Aorta (tissue), 5 donors: ENCODE measurements at regions not wholly inside any gene's neighbourhood (a gene's known extent, or its start where the extent isn't known, plus 50 kb on each side); places are given as distances from the start of the nearest gene placed in this dataset.

Source experiments
- ATAC-seq: fragments of 200-7000 bp; cut with Tn5 transposase; one replicate; pipeline ENCODE4 v1.9.1; 2022; ENCODE audit warnings: moderate library complexity; ENCODE audit not compliant: low FRiP score
- DNase-seq, 2 donors: peaks; one replicate each; pipeline ENCODE4 v3.0.0-alpha.2; 2020
- H3K27ac ChIP-seq, 2 donors: one replicate each; pipeline ENCODE4 v1.5.1; 2013; ENCODE audit warnings: low read length in 2 of 2, mild to moderate bottlenecking in 2 of 2, moderate library complexity in 2 of 2, control low read depth in 1 of 2, inconsistent platforms in 1 of 2, low read depth in 1 of 2
- H3K27me3 ChIP-seq, 2 donors: one replicate each; pipeline ENCODE4 v1.6.1; 2013; ENCODE audit warnings: control low read depth in 1 of 2, low read length in 1 of 2, mild to moderate bottlenecking in 1 of 2, moderate library complexity in 1 of 2; ENCODE audit not compliant: insufficient read depth in 2 of 2, control insufficient read depth in 1 of 2
- H3K36me3 ChIP-seq, 2 donors: one replicate each; pipeline ENCODE4 v1.6.1; 2013; ENCODE audit warnings: control low read depth in 1 of 2, low read length in 1 of 2, mild to moderate bottlenecking in 1 of 2; ENCODE audit not compliant: insufficient read depth in 2 of 2, control insufficient read depth in 1 of 2
- H3K4me1 ChIP-seq, 2 donors: one replicate each; pipeline ENCODE4 v1.6.1; 2013; ENCODE audit warnings: low read length in 2 of 2, control low read depth in 1 of 2, mild to moderate bottlenecking in 1 of 2, moderate library complexity in 1 of 2; ENCODE audit not compliant: insufficient read depth in 2 of 2, control insufficient read depth in 1 of 2
- H3K4me3 ChIP-seq, 2 donors: one replicate each; pipeline ENCODE4 v1.5.1; 2013; ENCODE audit warnings: low read length in 2 of 2, control low read depth in 1 of 2, mild to moderate bottlenecking in 1 of 2
- H3K9me3 ChIP-seq: one replicate; pipeline ENCODE4 v1.6.1; 2013; ENCODE audit warnings: mild to moderate bottlenecking, low read length; ENCODE audit not compliant: control insufficient read depth
- whole genome bisulfite sequencing, 2 donors: extraction: QIAGEN DNeasy Blood & Tissue Kit; methylation state at CpG; one replicate each; pipeline ENCODE4 v1.1.7; 2013; 5-methylcytosine and 5-hydroxymethylcytosine counted together
- intact Hi-C, 2 donors: fragments of 100-400 bp; cut with DNase I; formaldehyde crosslinking; loops; one replicate each; pipeline versions ENCODE4 v1.14.2 to v1.15.0; 2022
- donor health status: healthy with polysubstance abuse.
- donor health status: Bipolar disorder and iron deficiency.
- donor health status: DM: no; HTN: no; CAD: no.
- donor health status: DM: no; HTN: no; CAD: no.
- donor health status: DM: yes; HTN: yes; CAD: no.

DNA sequence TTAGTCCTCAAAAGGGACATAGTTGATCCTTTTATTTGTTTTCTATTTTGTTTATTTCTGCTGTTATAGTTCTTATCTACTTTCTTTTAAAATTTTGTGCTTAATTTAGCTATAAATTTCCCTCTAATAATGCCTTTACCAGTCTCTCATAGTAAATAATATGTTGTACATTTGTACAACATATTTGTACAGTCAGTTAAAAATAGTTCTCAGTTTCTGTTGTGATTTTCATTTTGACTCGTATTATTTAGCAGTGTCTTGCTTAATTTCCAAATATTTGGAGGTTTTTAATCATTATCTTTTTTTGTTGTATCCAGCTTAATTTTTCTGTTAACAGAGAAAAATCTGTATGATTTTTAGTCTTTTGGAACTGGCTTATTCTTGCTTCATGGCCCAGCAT is 443.6 kb upstream of the TRIB2 start:
- no peak overlapping the region for H3K27ac ChIP-seq
- 0 to 43% methylated on average over 1 of the region's 1 CpG for WGBS, 2 donors
- no peaks in the 10 kb centered on the region for H3K9me3 ChIP-seq
- no peak overlapping the region for H3K4me3 ChIP-seq
- intact Hi-C loops, result no loop called here
- ATAC-seq (no peak), DNase-seq (no peak)
- no peaks in the 10 kb centered on the region for H3K27me3 ChIP-seq
- no peaks in the 10 kb centered on the region for H3K36me3 ChIP-seq
- H3K4me1 ChIP-seq, result peaks cover 0 to 2% of the 10 kb centered on the region in 2 donors

DNA sequence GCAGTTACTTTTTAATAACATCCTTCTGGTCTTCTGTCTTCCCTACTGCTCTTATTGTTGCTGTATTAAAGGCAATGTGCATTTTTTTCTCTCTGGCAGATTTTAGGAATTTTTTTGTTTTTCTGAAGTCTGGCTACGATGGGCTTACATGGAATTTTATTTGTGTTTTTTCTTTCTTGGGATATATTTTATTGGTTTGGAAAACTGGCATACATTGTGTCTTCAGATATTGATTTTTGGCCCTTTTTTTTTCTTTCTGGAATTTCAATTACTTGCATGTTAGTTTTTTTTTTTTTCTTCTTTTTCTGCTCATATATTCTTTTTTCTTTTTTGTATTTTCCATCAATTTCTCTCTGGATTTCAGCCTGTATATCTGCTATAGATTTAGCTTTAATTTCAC is 442.1 kb upstream of the TRIB2 start:
- Histone ChIP-seq H3K9me3 (no peaks in the 10 kb centered on the region), H3K4me3 (no peak overlapping the region), H3K27me3 (no peaks in the 10 kb centered on the region), H3K27ac (no peak overlapping the region), H3K36me3 (no peaks in the 10 kb centered on the region), H3K4me1 (peaks cover 0 to 2% of the 10 kb centered on the region in 2 donors)
- ATAC-seq (no peak), DNase-seq (no peak)
- intact Hi-C loops, result no loop called here
- 94 to 98% methylated on average over 1 of the region's 1 CpG for WGBS, 2 donors

- no peaks in the 10 kb centered on the region for H3K36me3 ChIP-seq
- H3K27ac ChIP-seq, result no peak overlapping the region
- DNase-seq (no peak), ATAC-seq (no peak)
- 19 to 21% methylated on average over 7 of the region's 7 CpGs for WGBS, 2 donors
- no peak overlapping the region for H3K4me3 ChIP-seq
- H3K27me3 ChIP-seq, result no peaks in the 10 kb centered on the region
- intact Hi-C loops, result no loop called here
- H3K4me1 ChIP-seq, result peaks cover 0 to 2% of the 10 kb centered on the region in 2 donors
- H3K9me3 ChIP-seq, result no peaks in the 10 kb centered on the region
Measured at GRCh38 chr2:12277241-12278034, 439.3 kb upstream of the TRIB2 start.

DNA sequence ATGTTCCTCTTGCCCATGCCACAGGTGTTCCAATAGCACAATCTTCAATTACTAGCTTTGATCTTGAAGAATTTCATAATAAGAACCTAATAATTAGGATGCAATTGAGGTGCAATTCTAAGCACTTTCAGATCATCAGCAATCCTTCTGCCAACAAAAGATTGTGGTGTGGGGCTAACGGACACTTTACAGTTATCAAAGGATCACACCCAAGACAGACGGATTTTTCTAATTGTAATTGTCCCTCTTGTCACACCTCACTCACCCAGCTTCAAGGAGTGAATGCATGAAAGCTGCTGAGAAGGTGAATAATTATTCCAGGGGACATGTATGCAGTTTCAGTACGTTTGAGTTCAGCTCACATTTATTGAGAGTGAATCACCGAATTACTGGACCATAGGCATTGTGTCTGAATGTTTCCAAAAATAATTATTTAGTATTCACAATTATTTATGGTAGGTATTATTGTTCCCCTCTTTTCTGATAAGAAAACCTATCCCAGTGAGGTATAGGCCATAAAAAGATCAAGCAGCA is 438.5 kb upstream of the TRIB2 start:
- ATAC-seq (no peak), DNase-seq (no peak)
- H3K9me3 ChIP-seq, result no peaks in the 10 kb centered on the region
- WGBS, 2 donors, result 84 to 86% methylated on average over 4 of the region's 4 CpGs
- intact Hi-C loops, result no loop called here
- H3K27ac ChIP-seq, result no peak overlapping the region
- no peaks in the 10 kb centered on the region for H3K27me3 ChIP-seq
- H3K4me1 ChIP-seq, result peaks cover 0 to 2% of the 10 kb centered on the region in 2 donors
- H3K4me3 ChIP-seq, result no peak overlapping the region
- H3K36me3 ChIP-seq, result no peaks in the 10 kb centered on the region

- Histone ChIP-seq H3K27ac (no peak overlapping the region), H3K4me3 (no peak overlapping the region), H3K4me1 (no peaks in the 10 kb centered on the region), H3K27me3 (no peaks in the 10 kb centered on the region), H3K36me3 (no peaks in the 10 kb centered on the region), H3K9me3 (no peaks in the 10 kb centered on the region)
- DNase-seq (no peak), ATAC-seq (no peak)
- 84 to 89% methylated on average over 3 of the region's 3 CpGs for WGBS, 2 donors
- intact Hi-C loops, result no loop called here
Measured at GRCh38 chr2:12282780-12283695, 433.7 kb upstream of the TRIB2 start.

GRCh38 chr2:12284037-12284436 is 432.7 kb upstream of the TRIB2 start:
- no peak for ATAC-seq
- no peak overlapping the region for H3K4me3 ChIP-seq
- H3K27ac ChIP-seq, result no peak overlapping the region
- no peaks in the 10 kb centered on the region for H3K27me3 ChIP-seq
- WGBS, 2 donors, result 23 to 28% methylated on average over 5 of the region's 5 CpGs
- H3K36me3 ChIP-seq, result no peaks in the 10 kb centered on the region
- H3K4me1 ChIP-seq, result no peaks in the 10 kb centered on the region
- H3K9me3 ChIP-seq, result no peaks in the 10 kb centered on the region
- DNase-seq, result no peak
- intact Hi-C loops, result no loop called here

DNA sequence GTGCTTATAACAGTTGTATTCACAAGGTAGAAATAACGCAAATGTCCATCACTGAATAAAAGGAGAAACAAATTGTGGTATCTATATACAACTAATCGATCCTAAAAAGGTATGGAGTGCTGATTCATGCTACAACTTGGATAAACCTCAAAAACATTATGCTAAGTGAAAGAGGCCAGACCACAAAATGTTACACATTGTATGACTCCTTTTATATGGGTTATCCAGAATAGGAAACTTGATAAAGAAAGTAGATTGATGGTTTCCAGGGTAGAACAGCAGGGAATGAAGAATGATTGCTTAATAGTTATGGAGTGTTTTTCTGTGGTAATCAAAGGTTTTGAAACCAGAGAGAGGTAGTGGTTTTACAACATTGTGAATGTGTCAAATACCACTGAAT is 432.2 kb upstream of the TRIB2 start:
- intact Hi-C loops, result no loop called here
- no peak overlapping the region for H3K4me3 ChIP-seq
- DNase-seq (no peak), ATAC-seq (no peak)
- no peaks in the 10 kb centered on the region for H3K4me1 ChIP-seq
- no peaks in the 10 kb centered on the region for H3K9me3 ChIP-seq
- no peaks in the 10 kb centered on the region for H3K36me3 ChIP-seq
- whole genome bisulfite sequencing, 2 donors, result 68 to 83% methylated on average over 2 of the region's 2 CpGs
- H3K27me3 ChIP-seq, result no peaks in the 10 kb centered on the region
- H3K27ac ChIP-seq, result no peak overlapping the region

- DNase-seq, result no peak
- 93% methylated on average over 4 of the region's 4 CpGs for WGBS, 2 donors
- Histone ChIP-seq H3K27me3 (no peaks in the 10 kb centered on the region), H3K27ac (no peak overlapping the region), H3K9me3 (no peaks in the 10 kb centered on the region), H3K36me3 (no peaks in the 10 kb centered on the region), H3K4me3 (no peak overlapping the region), H3K4me1 (no peaks in the 10 kb centered on the region)
- intact Hi-C loops, result no loop called here
- no peak for ATAC-seq
Measured at GRCh38 chr2:12286347-12286746, 430.4 kb upstream of the TRIB2 start.
